ENCODE measurements at regions not wholly inside any gene's neighbourhood (a gene's known extent, or its start where the extent isn't known, plus 50 kb on each side); places are given as distances from the start of the nearest gene placed in this dataset.

- TF ChIP-seq POLR2A (IDR thresholded peaks at IDR 0.05): no peak
- no peak for TF ChIP-seq CTCF (IDR thresholded peaks at IDR 0.05)
Observed at GRCh38 chr6:112636650-112637262, 289.6 kb downstream of the RFPL4B start.

Data from esophagus squamous epithelium (tissue), 4 donors.